Pancreas (tissue), 10 donors: ENCODE measurements at regions not wholly inside any gene's neighbourhood (a gene's known extent, or its start where the extent isn't known, plus 50 kb on each side); places are given as distances from the start of the nearest gene placed in this dataset.

Experiments
- ATAC-seq, 4 donors: fragments of 200-7000 bp; cut with Tn5 transposase; one replicate each; pipeline versions ENCODE4 v1.8.0 to v1.9.1; 2020; ENCODE audit warnings: mild to moderate bottlenecking in 4 of 4, moderate library complexity in 4 of 4
- DNase-seq, 6 donors: peaks; one replicate each; pipeline ENCODE4 v3.0.0-alpha.2; 2020
- FAIRE-seq: peaks from 2 replicates; lab custom pipeline; 2012; peaks lifted over from hg19 to GRCh38; lab: Jason Lieb, UNC
- H3K27ac ChIP-seq, 4 donors: fragments of 200-600 bp; sonication (generic); 1 replicate in 3 of 4; 2 replicates in 1 of 4; pipeline versions ENCODE4 v1.5.0 to v1.8.0; 2020
- H3K27me3 ChIP-seq, 4 donors: fragments of 200-600 bp; one replicate each; pipeline ENCODE4 v1.8.0; 2021
- H3K36me3 ChIP-seq, 3 donors: fragments of 200-600 bp; sonication (generic) in 1 of 3; one replicate each; pipeline versions ENCODE4 v1.5.0 to v1.8.0; 2020 to 2021
- H3K4me1 ChIP-seq, 3 donors: fragments of 200-600 bp; one replicate each; pipeline ENCODE4 v1.8.0; 2021
- H3K4me3 ChIP-seq, 4 donors: fragments of 200-600 bp; sonication (generic) in 2 of 4; one replicate each; pipeline versions ENCODE4 v1.5.0 to v1.8.0; 2020 to 2021
- H3K9me3 ChIP-seq, 4 donors: fragments of 200-600 bp; one replicate each; pipeline ENCODE4 v1.8.0; 2021
- CTCF ChIP-seq, 4 donors: fragments of 200-600 bp; sonication (generic) in 3 of 4; IDR thresholded peaks; one replicate each; pipeline versions ENCODE4 v1.5.0 to v1.8.0; 2021; ENCODE audit warnings: antibody characterized with exemption in 4 of 4
- whole genome bisulfite sequencing, 2 donors: extraction: QIAGEN DNeasy Blood & Tissue Kit; methylation state at CpG; one replicate each; pipeline ENCODE4 v1.1.7; 2013; 5-methylcytosine and 5-hydroxymethylcytosine counted together
- intact Hi-C, 3 donors: fragments of 100-400 bp; cut with DNase I; formaldehyde crosslinking; loops; one replicate each; pipeline versions ENCODE4 v1.11.1 to v1.14.2; 2022
- donor health status: healthy with polysubstance abuse.
- donor health status: DM: no; HTN: no; CAD: no; lungs with moderate emphysema.
- donor health status: DM: no; HTN: no; CAD: no.
- donor health status: control.
- donor health status: control.
- donor health status: Bipolar disorder and iron deficiency.
- donor health status: DM: yes; HTN: yes; CAD: no.
- donor health status: DM: no; HTN: no; CAD: no.
- donor health status: DM: no; HTN: no; CAD: no.
- donor health status: DM: yes; HTN: yes; CAD: no.

- no peaks in the 10 kb centered on the region for H3K9me3 ChIP-seq
- no peak overlapping the region for H3K27ac ChIP-seq
- no peak for TF ChIP-seq CTCF (IDR thresholded peaks at IDR 0.05)
- H3K4me3 ChIP-seq, result no peak overlapping the region
- H3K27me3 ChIP-seq, result no peaks in the 10 kb centered on the region
- no peak for ATAC-seq
- intact Hi-C loops, result no loop called here
- no peak for DNase-seq
- H3K4me1 ChIP-seq, result no peaks in the 10 kb centered on the region
- no peak for FAIRE-seq
- H3K36me3 ChIP-seq, result no peaks in the 10 kb centered on the region
- WGBS, 2 donors, result 73 to 81% methylated on average over 2 of the region's 2 CpGs
Measured at GRCh38 chr21:15247613-15248012, 182.8 kb upstream of the NRIP1 start.

GRCh38 chr21:15249285-15249993, 184.6 kb upstream of the NRIP1 start:
- no peak for FAIRE-seq
- intact Hi-C loops, result no loop called here
- no peak for TF ChIP-seq CTCF (IDR thresholded peaks at IDR 0.05)
- DNase-seq, result no peak
- Histone ChIP-seq H3K4me3 (no peak overlapping the region), H3K27ac (no peak overlapping the region), H3K9me3 (no peaks in the 10 kb centered on the region), H3K4me1 (no peaks in the 10 kb centered on the region), H3K36me3 (no peaks in the 10 kb centered on the region), H3K27me3 (no peaks in the 10 kb centered on the region)
- 90 to 94% methylated on average over 6 of the region's 6 CpGs for WGBS, 2 donors
- no peak for ATAC-seq

- ATAC-seq, result no peak
Measured at GRCh38 chr21:15250384-15250783, 185.6 kb upstream of the NRIP1 start.

GRCh38 chr21:15252431-15252830, 187.6 kb upstream of the NRIP1 start:
- H3K4me1 ChIP-seq, result no peaks in the 10 kb centered on the region
- H3K9me3 ChIP-seq, result no peaks in the 10 kb centered on the region
- no peak overlapping the region for H3K27ac ChIP-seq
- no peak for ATAC-seq
- no peak overlapping the region for H3K4me3 ChIP-seq
- no peaks in the 10 kb centered on the region for H3K36me3 ChIP-seq
- 69 to 70% methylated on average over 3 of the region's 3 CpGs for WGBS, 2 donors
- no peak for TF ChIP-seq CTCF (IDR thresholded peaks at IDR 0.05)
- FAIRE-seq, result no peak
- DNase-seq, result no peak
- intact Hi-C loops, result no loop called here
- H3K27me3 ChIP-seq, result no peaks in the 10 kb centered on the region

More at GRCh38 chr21:15250384-15250783, 185.6 kb upstream of the NRIP1 start:
- Histone ChIP-seq H3K4me1 (no peaks in the 10 kb centered on the region), H3K27me3 (no peaks in the 10 kb centered on the region), H3K36me3 (no peaks in the 10 kb centered on the region), H3K4me3 (no peak overlapping the region), H3K27ac (no peak overlapping the region), H3K9me3 (no peaks in the 10 kb centered on the region)
- DNase-seq (no peak), FAIRE-seq (no peak)
- TF ChIP-seq CTCF (IDR thresholded peaks at IDR 0.05), result no peak
- intact Hi-C loops, result no loop called here
- 62 to 67% methylated on average over 2 of the region's 2 CpGs for WGBS, 2 donors

- intact Hi-C loops, result no loop called here
- Histone ChIP-seq H3K4me3 (no peak overlapping the region), H3K27me3 (no peaks in the 10 kb centered on the region), H3K9me3 (no peaks in the 10 kb centered on the region), H3K27ac (no peak overlapping the region), H3K36me3 (no peaks in the 10 kb centered on the region), H3K4me1 (no peaks in the 10 kb centered on the region)
- DNase-seq, result no peak
- no peak for ATAC-seq
- no peak for TF ChIP-seq CTCF (IDR thresholded peaks at IDR 0.05)
- FAIRE-seq, result no peak
- WGBS, 2 donors, result 87 to 94% methylated on average over 4 of the region's 4 CpGs
Measured at GRCh38 chr21:15254111-15254510, 189.3 kb upstream of the NRIP1 start.
